CD1c-positive myeloid dendritic cell (primary cell): ENCODE measurements at regions not wholly inside any gene's neighbourhood (a gene's known extent, or its start where the extent isn't known, plus 50 kb on each side); places are given as distances from the start of the nearest gene placed in this dataset.
A peak's percentile ranks its signal among the peaks of the same experiment; 100 is the strongest.
"Not testable (repeated sequence)": the region's sequence is repeated elsewhere in the genome, so short reads cannot be mapped to it uniquely, and the experiment has no call there.

ENCODE experiments used
- DNase-seq: peaks from one replicate; pipeline ENCODE4 v3.0.0-alpha.2; 2016; ENCODE audit errors: extremely low spot score

- no peak for DNase-seq
Observed at GRCh38 chr16:87196661-87197060, 120.5 kb downstream of the C16orf95 start.

DNA sequence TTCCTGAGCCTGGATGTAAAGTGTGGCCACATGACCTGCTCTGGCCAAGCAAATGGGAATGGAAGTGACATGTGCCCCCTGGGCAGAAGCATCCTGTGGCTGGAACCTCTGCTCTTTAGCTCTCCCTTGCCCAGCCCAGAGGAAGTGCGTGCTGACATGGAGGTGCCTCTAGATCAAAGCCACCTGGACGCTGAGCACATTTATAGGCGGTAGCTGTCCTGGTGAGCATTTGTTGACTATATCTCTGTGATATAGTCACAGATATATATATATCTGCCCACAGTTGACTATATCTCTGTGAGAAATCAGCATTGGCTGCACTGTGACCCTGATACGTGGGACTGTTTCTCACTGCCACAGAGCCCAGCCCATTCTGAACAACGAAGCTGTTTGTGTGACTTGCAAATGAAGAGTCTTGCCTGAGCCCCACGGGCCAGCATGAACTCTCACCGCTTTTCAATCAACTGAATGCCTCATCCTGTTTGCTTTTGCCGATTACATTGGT lies 118.8 kb downstream of the C16orf95 start:
- no peak for DNase-seq

- DNase-seq: no peak
Observed at GRCh38 chr16:87198881-87199280, 118.3 kb downstream of the C16orf95 start.

DNA sequence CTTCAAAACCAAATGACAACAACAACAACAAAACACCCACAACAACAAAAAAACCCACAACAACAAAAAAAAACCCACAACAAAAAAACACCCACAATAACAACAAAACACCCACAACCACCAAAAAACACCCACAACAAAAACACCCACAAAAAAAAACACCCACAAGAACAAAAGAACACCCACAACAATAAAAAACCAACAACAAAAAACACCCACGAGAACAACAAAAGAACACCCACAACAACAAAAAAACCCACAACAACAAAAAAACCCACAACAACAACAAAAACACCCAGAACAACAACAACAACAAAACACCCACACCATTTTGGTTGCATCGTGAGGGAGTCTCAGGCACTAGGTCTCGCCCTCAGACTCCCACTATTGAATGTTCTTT lies 117.8 kb downstream of the C16orf95 start:
- no peak for DNase-seq

GRCh38 chr16:87199901-87200300 lies 117.3 kb downstream of the C16orf95 start:
- DNase-seq: no peak

DNA sequence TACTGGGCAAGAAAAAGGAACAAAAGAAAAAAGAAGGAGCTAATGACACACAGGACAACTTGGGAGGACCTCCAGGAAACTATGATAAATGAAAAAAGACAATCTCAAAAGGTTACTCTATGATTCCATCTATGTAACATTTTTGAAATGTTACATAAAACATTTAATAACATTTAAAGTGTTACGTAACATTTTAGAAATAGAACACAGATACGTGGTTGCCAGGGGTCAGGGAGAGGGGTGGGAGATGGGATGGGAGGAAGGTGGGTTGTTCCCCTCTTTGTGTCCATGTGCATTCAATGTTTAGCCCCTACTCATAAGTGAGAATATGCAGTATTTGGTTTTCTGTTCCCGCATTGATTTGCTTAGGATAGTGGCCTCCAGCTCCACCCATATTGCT lies 116.6 kb downstream of the C16orf95 start:
- DNase-seq: no peak

DNA sequence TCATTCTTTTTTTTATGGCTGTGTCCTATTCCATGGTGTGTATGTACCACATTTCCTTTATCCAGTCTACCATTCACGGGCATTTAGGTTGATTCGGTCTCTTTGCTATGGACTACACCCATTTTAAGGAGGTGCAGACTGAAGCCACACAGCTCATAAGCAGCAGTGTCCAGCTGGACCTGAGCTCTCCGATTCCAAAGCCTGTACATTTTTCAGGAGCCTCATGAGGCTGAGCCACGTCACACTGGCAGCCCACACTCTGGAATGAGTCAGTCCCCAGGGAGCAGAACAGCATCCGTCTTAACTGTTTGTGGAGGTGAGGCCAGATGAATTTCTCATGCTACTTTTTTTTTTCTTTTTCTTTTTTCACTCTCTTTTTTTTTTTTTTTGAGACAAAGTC lies 116.1 kb downstream of the C16orf95 start:
- no peak for DNase-seq

DNA sequence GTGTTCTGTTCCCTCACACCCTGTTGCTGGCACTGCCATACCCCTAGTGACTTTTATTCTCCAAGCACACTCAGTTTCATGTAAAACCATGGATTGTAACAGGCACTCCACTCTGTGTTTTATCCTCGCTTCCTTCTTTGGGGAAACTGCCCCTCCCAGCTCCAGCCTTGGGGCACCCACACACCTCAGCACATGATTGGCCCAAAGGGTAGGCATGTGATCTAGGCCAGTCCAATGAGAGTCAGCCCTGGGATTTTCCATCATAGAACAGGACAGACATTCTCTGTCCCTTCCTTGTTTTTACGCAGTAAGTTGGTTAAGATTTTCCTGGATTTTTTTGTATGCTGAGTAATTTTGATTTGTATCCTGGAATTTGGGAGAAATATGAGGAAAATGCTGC lies 115.4 kb downstream of the C16orf95 start:
- DNase-seq: no peak

DNA sequence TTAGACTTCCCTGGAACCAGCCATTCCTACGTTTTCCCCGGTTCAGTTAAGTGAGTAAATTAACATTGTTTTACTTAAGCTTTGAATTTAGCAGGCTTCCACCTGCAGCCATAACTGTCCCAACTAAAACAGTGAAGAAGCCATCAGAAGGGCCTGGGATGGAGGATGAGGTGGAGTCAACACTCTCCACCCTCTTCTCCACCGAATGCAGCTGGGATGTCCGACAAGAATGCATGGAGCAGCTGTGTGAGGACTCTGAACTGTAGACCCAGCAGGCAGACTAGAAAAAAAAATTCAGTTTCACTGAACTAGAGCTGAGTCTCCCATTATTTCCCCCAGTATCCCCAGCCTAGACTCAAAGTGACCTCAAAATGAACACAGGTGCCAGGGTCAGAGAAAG lies 114.8 kb downstream of the C16orf95 start:
- DNase-seq: no peak

- DNase-seq: peak; percentile 54
Observed at GRCh38 chr16:87203060-87203656, 114.0 kb downstream of the C16orf95 start.

DNA sequence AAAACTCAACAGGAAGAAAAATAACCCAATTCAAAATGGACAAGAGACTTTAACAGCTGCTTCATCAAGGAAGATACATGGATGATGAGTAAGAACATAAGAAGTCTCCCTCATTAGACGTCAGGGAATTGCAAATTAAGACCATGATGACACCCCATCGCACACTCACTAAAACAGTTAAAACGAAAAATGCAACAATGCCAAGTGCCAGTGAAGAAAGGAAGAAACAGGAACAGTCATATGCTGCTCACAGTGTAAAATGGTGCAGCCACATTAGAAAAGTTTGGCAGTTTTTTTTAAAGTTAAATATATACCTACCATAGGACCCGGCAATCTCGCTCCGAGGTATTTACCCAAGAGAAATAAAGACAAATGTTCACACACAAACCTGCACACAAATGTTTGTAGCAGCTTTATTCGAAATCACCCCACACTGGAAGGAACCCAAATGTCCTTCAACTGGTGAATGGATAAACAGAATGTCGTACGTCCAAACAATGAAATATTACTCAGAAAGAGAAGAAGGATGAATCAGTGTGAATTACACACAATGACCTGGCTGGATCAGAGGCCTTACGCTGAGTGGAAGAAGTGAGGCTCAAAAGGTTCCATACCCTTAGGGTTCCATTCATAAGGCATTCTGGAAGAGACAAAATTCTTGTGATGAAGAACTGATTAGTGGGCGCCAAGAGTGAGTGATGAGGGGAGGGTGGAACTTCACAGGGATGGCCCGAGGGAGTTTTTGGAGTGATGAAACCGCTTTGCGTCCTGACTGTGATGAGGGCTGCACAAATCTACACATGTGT lies 110.3 kb downstream of the C16orf95 start:
- no peak for DNase-seq

DNA sequence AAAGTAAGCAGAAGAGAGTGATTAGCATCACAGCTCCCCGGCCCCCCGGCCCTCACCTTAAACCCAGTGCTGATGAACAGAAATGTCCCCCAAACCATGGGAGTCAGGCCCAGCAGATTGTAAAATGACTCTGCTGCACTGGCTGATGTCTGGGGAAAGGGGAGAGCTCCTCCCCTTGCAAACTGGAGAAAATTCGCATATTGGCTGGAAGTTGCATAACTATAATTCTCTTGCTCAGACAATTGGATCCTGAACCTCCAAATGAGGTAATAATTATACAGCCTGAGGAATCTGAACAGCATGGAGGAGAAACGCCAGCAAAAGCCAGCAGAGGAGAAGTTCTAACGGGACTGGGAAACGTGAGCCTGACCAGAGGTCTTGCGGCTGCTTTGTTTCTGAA lies 109.7 kb downstream of the C16orf95 start:
- no peak for DNase-seq

DNA sequence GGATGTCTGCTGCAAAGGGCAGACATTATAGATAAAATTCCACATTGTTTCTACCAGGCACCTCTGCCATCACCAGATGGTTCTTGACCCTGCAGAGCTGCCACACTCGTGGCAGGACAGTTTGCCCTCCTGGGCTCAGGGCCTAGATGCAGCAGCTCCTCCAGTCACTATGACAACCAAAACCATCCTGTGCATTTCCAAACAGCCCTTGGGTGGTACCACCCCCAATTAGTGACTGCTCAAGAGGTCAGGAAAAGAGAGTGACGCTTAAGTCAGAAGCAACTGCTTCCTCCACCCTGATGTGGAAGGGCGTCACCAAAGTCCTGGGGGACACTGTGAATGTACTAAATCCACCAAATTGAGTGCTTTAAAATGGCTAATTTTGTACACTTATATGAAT lies 109.2 kb downstream of the C16orf95 start:
- no peak for DNase-seq

- not testable (repeated sequence) for DNase-seq
Observed at GRCh38 chr16:87208968-87209367, 108.2 kb downstream of the C16orf95 start.

- DNase-seq: no peak
Observed at GRCh38 chr16:87209808-87210512, 107.2 kb downstream of the C16orf95 start.

DNA sequence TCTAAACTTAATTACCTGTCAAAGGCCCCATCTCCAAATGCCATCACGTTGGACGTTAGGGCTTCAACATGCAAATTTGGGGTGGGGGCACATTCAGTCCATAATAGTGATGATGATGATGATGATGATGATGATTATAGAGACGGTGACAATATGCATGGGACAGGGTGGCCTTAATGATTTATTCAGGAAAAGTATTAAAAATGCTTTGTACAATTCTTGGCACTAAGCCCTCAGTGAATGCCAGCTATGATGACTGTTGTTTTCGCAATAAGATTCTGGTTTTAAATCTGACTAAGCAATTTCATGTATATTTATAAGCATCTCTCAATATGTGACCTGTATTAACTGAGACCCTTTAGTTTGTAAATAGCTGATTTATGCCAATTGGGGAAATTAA lies 106.3 kb downstream of the C16orf95 start:
- DNase-seq: no peak

DNA sequence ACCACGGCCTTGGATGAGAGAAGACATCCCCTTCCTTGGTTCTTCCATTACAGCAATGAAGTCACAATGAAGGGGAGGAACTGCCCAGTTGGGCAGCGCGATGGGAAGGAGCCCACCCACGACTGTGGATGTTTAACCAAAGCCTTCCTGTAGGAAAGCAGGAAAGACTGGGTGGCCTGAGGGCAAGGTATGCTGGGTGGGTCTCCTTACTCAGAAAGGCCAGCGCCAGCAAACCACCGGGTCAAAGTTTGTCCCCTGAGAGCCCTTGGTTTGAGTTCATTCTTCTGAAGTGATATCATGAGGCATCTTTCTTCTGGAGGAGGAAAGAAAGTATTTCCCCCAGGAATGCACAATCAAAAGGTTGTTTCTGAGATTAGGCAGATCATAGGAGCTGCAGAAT lies 105.2 kb downstream of the C16orf95 start:
- DNase-seq: no peak

DNA sequence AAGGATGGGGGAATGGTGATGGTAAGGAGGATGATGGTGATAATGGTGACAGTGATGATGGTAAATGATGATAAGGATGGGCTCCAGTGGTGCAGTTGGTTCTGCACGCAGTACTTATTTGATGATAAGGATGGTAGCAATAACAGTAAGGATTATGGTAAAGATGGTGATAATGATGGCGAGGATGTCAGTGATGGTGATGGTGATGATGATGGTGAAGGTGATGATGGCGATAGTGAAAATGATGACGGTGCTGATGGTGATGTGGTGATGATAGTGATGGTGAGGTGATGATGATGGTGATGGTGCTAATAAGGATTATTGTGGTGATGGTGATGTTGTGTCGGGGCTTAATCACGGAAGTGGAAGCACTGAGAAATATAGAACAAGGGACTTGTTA lies 103.7 kb downstream of the C16orf95 start:
- no peak for DNase-seq

DNA sequence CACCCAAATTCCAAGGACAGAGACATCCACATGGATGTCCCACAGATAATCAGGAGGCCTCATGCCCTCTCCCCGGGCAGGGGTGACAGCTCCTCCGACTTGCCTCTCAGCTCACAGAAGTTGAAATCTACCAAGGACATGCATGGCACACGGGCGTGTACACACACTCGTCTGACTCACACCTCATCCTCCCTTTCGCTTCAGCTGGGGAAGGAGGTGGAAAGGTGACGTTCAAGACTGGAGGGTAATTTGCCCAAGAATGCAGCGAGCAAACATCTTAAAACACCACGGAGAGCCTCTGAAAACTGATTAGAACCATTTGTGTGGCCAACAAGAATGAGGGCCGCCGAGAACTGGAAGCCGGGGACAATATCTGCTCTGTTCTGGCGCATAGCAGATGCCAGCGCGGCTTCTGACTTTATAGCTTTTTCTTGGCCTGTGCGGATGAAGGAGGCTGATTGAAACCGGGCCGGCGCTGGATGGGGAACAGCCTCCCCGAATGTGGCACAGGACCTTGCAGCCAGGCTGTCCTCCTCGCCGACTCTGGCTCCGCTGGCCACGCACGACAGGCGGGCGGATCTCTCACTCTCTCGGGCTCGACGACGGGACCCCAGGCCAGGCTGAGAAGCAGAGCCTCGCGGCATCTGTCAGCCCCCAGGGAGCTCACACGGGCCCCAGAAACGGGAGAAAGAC lies 100.9 kb downstream of the C16orf95 start:
- DNase-seq: no peak

- DNase-seq: no peak
Observed at GRCh38 chr16:87216841-87217275, 100.3 kb downstream of the C16orf95 start.

DNA sequence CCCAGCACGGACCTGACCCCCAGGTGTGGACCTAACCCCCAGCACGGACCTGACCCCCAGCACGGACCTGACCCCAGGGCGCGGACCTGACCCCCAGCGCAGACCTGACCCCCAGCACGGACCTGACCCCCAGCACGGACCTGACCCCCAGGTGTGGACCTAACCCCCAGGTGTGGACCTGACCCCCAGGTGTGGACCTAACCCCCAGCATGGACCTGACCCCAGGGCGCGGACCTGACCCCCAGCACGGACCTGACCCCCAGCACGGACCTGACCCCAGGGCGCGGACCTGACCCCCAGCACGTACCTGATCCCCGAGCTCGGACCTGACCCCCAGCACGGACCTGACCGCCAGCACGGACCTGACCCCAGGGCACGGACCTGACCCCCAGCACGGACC lies 99.4 kb downstream of the C16orf95 start:
- DNase-seq: not testable (repeated sequence)
